ENCODE measurements at regions not wholly inside any gene's neighbourhood (a gene's known extent, or its start where the extent isn't known, plus 50 kb on each side); places are given as distances from the start of the nearest gene placed in this dataset.
"Not testable (repeated sequence)": the region's sequence is repeated elsewhere in the genome, so short reads cannot be mapped to it uniquely, and the experiment has no call there.

DNA sequence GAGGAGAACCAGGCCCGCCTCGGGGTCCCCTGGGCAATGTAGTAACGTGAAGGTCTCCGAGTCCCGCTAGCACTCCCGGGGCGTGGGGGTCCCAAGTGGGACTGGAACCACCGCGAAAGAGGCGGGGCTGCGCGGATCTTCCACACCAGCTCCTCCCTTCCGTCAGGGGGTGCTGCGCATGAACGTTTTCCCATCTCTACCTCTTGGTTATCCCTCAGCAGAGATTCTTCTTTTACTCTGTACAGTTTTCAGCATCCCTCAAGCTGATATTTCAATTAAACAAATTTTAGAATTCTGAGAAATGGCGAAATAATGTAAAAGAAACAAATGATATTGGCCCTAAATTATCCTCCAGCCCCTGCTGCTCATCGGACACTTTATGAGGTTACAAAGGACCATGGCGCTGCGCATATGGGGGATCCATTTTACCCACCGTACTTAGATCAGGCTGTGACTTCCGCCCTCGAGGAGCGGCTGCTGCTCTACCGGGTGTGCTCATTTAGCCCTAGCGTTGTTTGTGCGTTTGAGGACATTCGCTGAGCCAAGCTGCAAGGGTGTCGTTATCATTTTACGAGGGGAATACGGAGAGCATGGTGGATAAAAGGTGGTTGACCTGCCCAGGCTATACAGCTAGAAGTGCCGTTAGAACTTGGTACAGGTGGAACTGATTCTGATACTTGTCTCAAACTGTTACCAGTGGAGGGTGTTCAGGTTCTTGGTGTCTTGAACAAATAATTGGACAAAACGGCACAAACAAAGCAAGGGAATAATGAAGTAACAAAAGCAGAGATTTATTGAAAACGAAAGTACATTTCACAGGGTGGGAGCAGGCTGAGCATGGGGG lies 75.2 kb upstream of the CHD6 start:
- ChIA-PET POLR2A (interaction anchor here (0.8 to 1.6 kb wide), 6 partner anchors 10 to 1765 kb away, joined by 3 to 5 read pairs (median 3); partner anchors contain the start of gene CHD6), CTCF (interaction anchor here (0.6 to 0.8 kb wide), 2 partner anchors 41 to 1573 kb away, joined by 3 to 6 read pairs; no protein-coding TSS in a partner anchor)
- no peak; the same call in none of the 2 replicates for TF ChIP-seq L3MBTL2 (conservative IDR thresholded peaks at IDR 0.05)
- TF ChIP-seq NFRKB (IDR thresholded peaks at IDR 0.05), result 0 out of 2 replicates have a peak, but pooled peaks have one; percentile 32
- TF ChIP-seq, protein P1, sequence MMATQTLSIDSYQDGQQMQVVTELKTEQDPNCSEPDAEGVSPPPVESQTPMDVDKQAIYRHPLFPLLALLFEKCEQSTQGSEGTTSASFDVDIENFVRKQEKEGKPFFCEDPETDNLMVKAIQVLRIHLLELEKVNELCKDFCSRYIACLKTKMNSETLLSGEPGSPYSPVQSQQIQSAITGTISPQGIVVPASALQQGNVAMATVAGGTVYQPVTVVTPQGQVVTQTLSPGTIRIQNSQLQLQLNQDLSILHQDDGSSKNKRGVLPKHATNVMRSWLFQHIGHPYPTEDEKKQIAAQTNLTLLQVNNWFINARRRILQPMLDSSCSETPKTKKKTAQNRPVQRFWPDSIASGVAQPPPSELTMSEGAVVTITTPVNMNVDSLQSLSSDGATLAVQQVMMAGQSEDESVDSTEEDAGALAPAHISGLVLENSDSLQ (IDR thresholded peaks at IDR 0.05), result peak; percentile 70
- no peak for TF ChIP-seq SP1 (IDR thresholded peaks at IDR 0.05)
- no peak for TF ChIP-seq ARNT (IDR thresholded peaks at IDR 0.05)
- peak; percentile 72 for TF ChIP-seq CTBP1 (IDR thresholded peaks at IDR 0.05; ENCODE audit: borderline replicate concordance)
- TF ChIP-seq SUZ12 (IDR thresholded peaks at IDR 0.05), result no peak
- TF ChIP-seq HDGF (IDR thresholded peaks at IDR 0.05; ENCODE audit: borderline replicate concordance), result no peak
- peak; percentile 67 for TF ChIP-seq ELF4 (IDR thresholded peaks at IDR 0.05)
- TF ChIP-seq BHLHE40 (IDR thresholded peaks at IDR 0.05; ENCODE audit: borderline replicate concordance), result no peak
- TF ChIP-seq LEF1 (IDR thresholded peaks at IDR 0.05; ENCODE audit: borderline replicate concordance), result no peak
- peak; percentile 75 for DNase-seq (ENCODE audit: extremely low spot score)

DNA sequence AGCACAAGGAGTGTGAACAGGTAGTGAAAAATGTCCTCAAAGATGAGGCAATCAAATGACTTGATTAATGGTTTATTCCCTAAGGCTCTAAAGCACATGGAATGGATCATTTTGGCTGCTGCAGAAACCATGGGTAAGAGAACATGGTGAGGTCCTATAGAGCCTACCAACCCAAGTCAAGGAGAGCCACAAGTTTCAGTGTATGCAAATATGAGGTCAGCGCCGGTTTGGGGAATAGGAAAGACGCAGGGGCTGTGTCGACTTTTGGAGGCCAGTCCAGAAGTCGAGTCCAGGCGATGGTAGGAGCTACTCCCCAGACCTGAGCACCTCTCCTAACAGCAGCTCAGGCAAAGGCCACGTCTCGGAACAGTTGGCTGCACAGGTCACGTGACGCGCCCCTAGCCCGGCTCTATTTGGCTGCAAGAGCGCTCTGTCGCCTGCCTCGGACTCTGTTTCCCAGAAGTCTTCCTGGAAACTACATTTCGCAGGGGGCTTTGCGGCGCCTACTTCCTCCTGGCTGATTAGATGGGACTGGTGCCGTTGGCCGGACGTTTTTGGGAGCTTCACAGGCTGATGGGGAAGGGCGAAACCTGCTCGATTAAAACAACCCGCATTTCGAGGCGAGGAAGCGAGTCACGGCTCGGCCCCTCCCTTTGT lies 74.4 kb upstream of the CHD6 start:
- peak; percentile 74 for DNase-seq (ENCODE audit: extremely low spot score)
- ChIA-PET POLR2A (interaction anchor here (0.8 to 1.6 kb wide), 6 partner anchors 11 to 1766 kb away, joined by 3 to 5 read pairs (median 3); partner anchors contain the start of gene CHD6), CTCF (interaction anchor here (0.6 to 0.8 kb wide), 3 partner anchors 42 to 1574 kb away, joined by 3 to 6 read pairs (median 3); no protein-coding TSS in a partner anchor)
- no peak for TF ChIP-seq ARNT (IDR thresholded peaks at IDR 0.05)
- TF ChIP-seq FOXM1 (IDR thresholded peaks at IDR 0.05; ENCODE audit: borderline replicate concordance), result no peak
- no peak for TF ChIP-seq HDGF (IDR thresholded peaks at IDR 0.05; ENCODE audit: borderline replicate concordance)
- no peak for TF ChIP-seq BHLHE40 (IDR thresholded peaks at IDR 0.05; ENCODE audit: borderline replicate concordance)
- TF ChIP-seq CTBP1 (IDR thresholded peaks at IDR 0.05; ENCODE audit: borderline replicate concordance), result no peak
- no peak for TF ChIP-seq FOXK2 (IDR thresholded peaks at IDR 0.05)
- TF ChIP-seq FOXA1 (IDR thresholded peaks at IDR 0.05), result no peak
- TF ChIP-seq NFRKB (IDR thresholded peaks at IDR 0.05), result no peak
- TF ChIP-seq SUZ12 (IDR thresholded peaks at IDR 0.05), result no peak
- TF ChIP-seq LEF1 (IDR thresholded peaks at IDR 0.05; ENCODE audit: borderline replicate concordance), result no peak
- TF ChIP-seq TARDBP (IDR thresholded peaks at IDR 0.05), result no peak
- no peak for TF ChIP-seq ELF4 (IDR thresholded peaks at IDR 0.05)
- TF ChIP-seq SP1 (IDR thresholded peaks at IDR 0.05), result no peak
- TF ChIP-seq, protein P1 (IDR thresholded peaks at IDR 0.05), result no peak
- TF ChIP-seq L3MBTL2 (conservative IDR thresholded peaks at IDR 0.05), result no peak; the same call in 1 of the 2 replicates
- TF ChIP-seq ZNF384 (IDR thresholded peaks at IDR 0.05), result no peak

DNA sequence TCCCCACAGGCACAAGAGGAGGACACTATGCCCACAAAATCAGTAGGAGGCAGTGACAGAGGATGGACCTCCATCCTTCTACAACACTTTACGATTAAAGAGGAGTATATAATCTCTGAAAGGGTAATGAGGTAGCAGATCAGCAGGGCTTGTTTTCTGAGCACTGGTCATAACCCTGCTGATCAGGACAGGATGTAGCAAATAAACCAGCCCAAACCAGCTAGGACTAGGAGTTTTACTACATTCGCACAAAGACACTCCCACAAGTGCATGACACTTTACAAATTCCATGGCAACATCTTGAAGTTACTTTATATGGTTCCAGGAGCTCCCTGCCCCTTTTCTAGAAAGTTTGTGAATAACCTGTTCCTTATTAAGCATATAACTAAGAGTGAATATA lies 73.3 kb upstream of the CHD6 start:
- no peak for DNase-seq (ENCODE audit: extremely low spot score)
- CTCF ChIA-PET, result no interaction called here
- no peak for TF ChIP-seq FOXM1 (IDR thresholded peaks at IDR 0.05; ENCODE audit: borderline replicate concordance)
- POLR2A ChIA-PET, result no interaction called here

DNA sequence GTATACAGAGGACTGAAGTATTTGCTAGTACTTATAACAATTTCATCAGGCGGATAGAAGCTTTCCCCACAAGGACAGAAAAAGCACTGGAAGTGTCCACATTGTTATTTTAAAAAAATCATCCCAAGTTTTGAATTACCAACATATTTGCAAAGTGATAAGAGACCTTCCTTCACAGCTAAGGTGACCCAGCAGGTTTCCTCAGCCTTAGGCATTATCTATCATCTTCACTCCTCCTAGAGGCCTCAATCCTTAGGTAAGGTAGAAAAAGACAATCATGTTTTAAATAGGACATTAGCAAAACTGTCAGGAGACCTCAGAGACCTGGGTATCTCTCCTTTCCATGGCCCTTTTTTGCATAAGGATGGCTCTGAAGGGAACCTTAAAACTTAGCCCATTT lies 72.5 kb upstream of the CHD6 start:
- DNase-seq (ENCODE audit: extremely low spot score), result no peak
- ChIA-PET POLR2A (no interaction called here), CTCF (no interaction called here)
- TF ChIP-seq SP1 (IDR thresholded peaks at IDR 0.05), result no peak
- TF ChIP-seq LEF1 (IDR thresholded peaks at IDR 0.05; ENCODE audit: borderline replicate concordance), result no peak
- TF ChIP-seq L3MBTL2 (conservative IDR thresholded peaks at IDR 0.05), result no peak
- TF ChIP-seq CTBP1 (IDR thresholded peaks at IDR 0.05; ENCODE audit: borderline replicate concordance), result no peak
- no peak for TF ChIP-seq SUZ12 (IDR thresholded peaks at IDR 0.05)
- TF ChIP-seq FOXA1 (IDR thresholded peaks at IDR 0.05), result no peak
- TF ChIP-seq FOXM1 (IDR thresholded peaks at IDR 0.05; ENCODE audit: borderline replicate concordance), result no peak
- no peak for TF ChIP-seq ELF4 (IDR thresholded peaks at IDR 0.05)
- no peak for TF ChIP-seq FOXK2 (IDR thresholded peaks at IDR 0.05)
- TF ChIP-seq HDGF (IDR thresholded peaks at IDR 0.05; ENCODE audit: borderline replicate concordance), result no peak
- TF ChIP-seq TARDBP (IDR thresholded peaks at IDR 0.05), result no peak
- TF ChIP-seq BHLHE40 (IDR thresholded peaks at IDR 0.05; ENCODE audit: borderline replicate concordance), result no peak
- no peak for TF ChIP-seq NFRKB (IDR thresholded peaks at IDR 0.05)
- TF ChIP-seq, protein P1 (IDR thresholded peaks at IDR 0.05), result no peak
- no peak for TF ChIP-seq ZNF384 (IDR thresholded peaks at IDR 0.05)

DNA sequence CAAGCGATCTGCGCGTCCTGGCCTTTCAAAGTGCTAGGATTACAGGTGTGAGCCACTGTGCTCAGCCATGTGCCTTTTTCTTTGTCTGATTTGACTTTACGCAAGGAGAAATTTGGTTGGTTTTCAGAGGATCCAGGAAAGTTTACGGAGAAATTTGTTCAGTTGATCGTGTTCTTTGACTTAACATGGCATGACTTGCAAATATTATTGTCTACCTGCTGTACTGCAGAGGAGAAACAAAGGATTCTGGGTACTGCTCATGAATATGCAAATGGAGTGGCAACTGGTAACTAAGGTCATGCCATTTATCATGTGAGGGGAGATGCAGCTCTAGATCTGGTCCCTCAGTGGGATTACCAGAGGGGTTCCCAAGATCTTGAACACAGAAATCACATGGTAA lies 68.8 kb upstream of the CHD6 start:
- ChIA-PET POLR2A (no interaction called here), CTCF (no interaction called here)
- DNase-seq (ENCODE audit: extremely low spot score), result no peak
- no peak for TF ChIP-seq FOXA1 (IDR thresholded peaks at IDR 0.05)
- TF ChIP-seq BHLHE40 (IDR thresholded peaks at IDR 0.05; ENCODE audit: borderline replicate concordance), result no peak
- TF ChIP-seq SUZ12 (IDR thresholded peaks at IDR 0.05), result no peak
- TF ChIP-seq, protein P1 (IDR thresholded peaks at IDR 0.05), result no peak
- no peak for TF ChIP-seq SP1 (IDR thresholded peaks at IDR 0.05)
- no peak for TF ChIP-seq NFRKB (IDR thresholded peaks at IDR 0.05)
- TF ChIP-seq ZNF384 (IDR thresholded peaks at IDR 0.05), result no peak
- no peak for TF ChIP-seq ELF4 (IDR thresholded peaks at IDR 0.05)
- TF ChIP-seq LEF1 (IDR thresholded peaks at IDR 0.05; ENCODE audit: borderline replicate concordance), result no peak
- no peak for TF ChIP-seq CTBP1 (IDR thresholded peaks at IDR 0.05; ENCODE audit: borderline replicate concordance)
- TF ChIP-seq FOXK2 (IDR thresholded peaks at IDR 0.05), result no peak
- TF ChIP-seq ARNT (IDR thresholded peaks at IDR 0.05), result no peak
- no peak for TF ChIP-seq HDGF (IDR thresholded peaks at IDR 0.05; ENCODE audit: borderline replicate concordance)
- no peak for TF ChIP-seq TARDBP (IDR thresholded peaks at IDR 0.05)
- no peak for TF ChIP-seq L3MBTL2 (conservative IDR thresholded peaks at IDR 0.05)
- no peak for TF ChIP-seq FOXM1 (IDR thresholded peaks at IDR 0.05; ENCODE audit: borderline replicate concordance)

DNA sequence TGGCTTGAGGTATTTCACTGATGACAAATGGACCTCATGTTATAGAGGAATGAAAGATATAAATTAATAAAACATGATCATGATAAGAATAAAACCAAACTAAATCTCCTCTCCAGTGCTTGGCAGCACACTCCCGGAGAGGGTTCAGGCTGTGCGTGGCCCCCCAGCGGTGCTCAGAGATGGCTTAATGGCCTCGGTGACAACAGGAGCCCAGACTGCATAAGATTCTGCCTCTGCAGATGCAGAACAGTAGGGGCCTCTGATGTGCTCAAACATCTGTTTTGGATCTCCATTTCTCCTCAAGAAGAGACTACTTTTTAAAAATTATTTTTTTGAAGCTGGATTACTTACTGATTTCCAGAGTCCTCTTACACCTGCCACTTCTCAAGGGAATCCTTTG lies 67.0 kb upstream of the CHD6 start:
- DNase-seq (ENCODE audit: extremely low spot score); CTCF ChIA-PET; POLR2A ChIA-PET: not testable (repeated sequence)
